HG02642 (cell line): ENCODE measurements at regions not wholly inside any gene's neighbourhood (a gene's known extent, or its start where the extent isn't known, plus 50 kb on each side); places are given as distances from the start of the nearest gene placed in this dataset.
"Not testable (repeated sequence)": the region's sequence is repeated elsewhere in the genome, so short reads cannot be mapped to it uniquely, and the experiment has no call there.

ENCODE experiments used
- ATAC-seq: cut with Tn5 transposase; IDR thresholded peaks from one replicate; pipeline ENCODE4 v1.9.1; 2021; ENCODE audit warnings: mild to moderate bottlenecking; ENCODE audit not compliant: unreplicated experiment, poor library complexity

- ATAC-seq = no peak
Measured at GRCh38 chr2:220695397-220696279, 876.5 kb downstream of the EPHA4 start.

DNA sequence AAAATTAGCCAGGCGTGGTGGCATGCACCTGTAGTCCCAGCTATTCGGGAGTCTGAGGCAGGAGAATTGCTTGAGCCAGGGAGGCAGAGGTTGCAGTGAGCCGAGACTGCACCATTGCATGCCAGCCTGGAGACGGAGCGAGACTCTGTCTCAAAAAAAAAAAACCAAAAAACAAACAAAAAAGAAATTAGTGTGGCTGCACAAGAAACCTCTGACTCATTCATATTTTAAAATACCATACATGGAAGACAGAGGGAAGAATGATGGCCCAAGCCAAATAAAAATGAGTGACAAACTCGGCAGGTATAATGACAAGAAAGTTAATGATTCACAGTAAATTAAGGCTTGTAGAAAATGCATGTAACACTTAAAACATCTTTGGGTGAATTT, 875.8 kb downstream of the EPHA4 start:
- ATAC-seq = no peak

DNA sequence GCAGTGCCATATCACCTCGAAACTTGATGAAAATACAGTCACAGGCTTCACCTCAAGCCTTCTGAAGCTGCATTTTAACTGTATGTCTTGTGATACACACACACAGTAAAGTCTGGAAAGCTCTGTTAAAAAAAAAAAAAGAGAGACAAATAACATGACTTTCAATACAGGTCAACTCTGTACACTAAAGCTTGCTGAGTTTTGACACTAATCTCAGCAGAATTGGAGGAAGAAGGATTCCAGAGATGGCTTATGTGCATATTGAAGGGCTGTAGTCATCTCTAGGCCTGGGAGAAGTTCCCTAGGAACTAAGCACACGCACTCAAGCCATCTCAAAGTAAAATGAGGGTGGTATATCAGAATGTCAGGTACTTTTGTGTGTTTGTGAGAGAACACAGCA, 875.1 kb downstream of the EPHA4 start:
- no peak for ATAC-seq

GRCh38 chr2:220701115-220701514, 871.0 kb downstream of the EPHA4 start:
- no peak for ATAC-seq

DNA sequence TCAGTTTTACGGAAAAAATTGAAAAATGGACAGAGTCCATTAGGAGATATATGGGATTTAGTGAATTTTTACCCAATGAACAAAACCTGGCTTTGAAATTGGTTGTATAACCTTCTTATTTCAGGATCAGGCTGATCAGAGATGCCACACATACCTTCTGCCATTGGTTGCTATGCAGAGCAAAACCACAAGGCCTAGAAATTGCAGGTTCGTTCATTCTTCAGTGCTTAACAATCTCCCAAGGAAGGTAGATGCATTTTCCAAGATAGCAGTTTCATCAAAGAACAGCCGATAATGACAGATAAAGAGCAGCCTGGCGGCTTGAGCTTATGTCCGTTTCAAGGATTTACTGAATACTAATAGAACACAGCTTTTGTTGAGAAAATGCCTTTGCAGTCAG, 868.8 kb downstream of the EPHA4 start:
- no peak for ATAC-seq

GRCh38 chr2:220704081-220704480, 868.0 kb downstream of the EPHA4 start:
- ATAC-seq = no peak

GRCh38 chr2:220704810-220705209, 867.3 kb downstream of the EPHA4 start:
- ATAC-seq = no peak

GRCh38 chr2:220705678-220706077, 866.4 kb downstream of the EPHA4 start:
- ATAC-seq = no peak

DNA sequence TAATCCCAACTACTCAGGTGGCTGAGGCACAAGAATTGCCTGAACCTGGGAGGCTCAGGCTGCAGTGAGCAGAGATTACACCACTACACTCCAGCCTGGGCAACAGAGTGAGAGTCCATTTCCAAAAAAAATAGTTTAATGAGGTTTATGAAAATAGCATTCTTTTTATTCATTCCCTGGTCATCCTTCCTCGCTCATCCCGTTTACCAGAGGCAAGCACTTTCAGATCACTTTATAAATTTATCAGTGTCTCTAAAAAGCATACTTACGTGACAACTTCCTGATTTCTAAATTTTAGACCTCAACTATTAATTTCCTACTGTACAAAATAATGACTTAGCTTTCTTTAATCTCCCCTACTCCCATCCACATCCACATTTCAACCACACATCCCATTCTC, 864.8 kb downstream of the EPHA4 start:
- ATAC-seq = no peak

DNA sequence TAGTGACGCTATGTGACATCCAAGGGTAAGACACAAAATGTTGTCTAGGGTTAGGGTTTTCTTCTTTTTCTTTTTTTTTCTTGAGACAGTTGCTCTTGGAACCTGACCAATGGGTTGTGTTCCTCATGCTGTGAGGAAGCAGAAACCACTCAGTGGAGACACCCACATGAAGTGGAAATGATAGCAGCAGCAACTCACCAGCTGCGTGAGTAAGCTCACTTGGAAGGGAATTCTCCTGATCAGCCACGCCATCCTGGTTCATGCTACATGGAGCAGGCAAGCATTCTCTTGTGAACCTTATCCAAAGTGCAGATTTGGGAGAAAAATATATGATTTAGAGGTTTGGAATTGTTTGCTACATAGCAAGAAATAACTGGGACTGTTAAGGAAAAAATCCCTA, 863.7 kb downstream of the EPHA4 start:
- no peak for ATAC-seq

DNA sequence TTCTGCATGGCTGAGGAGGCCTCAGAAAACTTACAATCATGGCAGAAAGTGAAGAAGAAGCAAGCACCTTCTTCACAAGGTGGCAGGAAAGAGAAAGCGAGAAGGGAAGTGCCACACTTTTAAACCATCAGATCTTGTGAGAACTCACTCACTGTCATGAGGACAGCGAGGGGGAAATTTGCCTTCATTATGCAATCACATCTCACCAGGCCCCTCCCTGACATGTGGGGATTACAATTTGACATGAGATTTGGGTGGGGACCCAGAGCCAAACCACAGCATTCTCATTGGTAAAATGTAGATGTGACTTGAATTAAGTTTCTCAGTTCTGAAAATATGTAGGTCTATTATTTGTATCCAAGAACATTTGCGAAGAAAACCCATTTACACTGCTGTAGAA, 854.8 kb downstream of the EPHA4 start:
- no peak for ATAC-seq

DNA sequence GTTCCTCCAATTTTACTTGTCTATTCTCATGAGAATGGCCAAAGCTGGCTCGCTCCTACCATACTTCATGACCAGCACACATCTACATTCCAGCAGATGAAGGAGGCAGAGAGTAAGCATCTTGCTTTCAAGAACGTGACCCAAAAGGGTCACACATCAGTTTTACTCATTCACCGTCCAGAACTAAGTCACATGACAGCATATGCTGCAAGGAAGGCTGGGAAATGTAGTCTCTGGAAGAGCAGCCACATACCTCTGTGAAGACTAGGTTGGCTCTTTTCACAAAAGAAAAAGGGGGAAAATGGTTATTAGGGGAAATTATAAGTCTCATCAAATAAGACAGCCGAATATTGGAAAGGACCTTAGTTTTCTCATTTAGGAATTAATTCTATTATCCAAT, 835.3 kb downstream of the EPHA4 start:
- ATAC-seq = no peak

- ATAC-seq = no peak
Measured at GRCh38 chr2:220743203-220743602, 828.9 kb downstream of the EPHA4 start.

DNA sequence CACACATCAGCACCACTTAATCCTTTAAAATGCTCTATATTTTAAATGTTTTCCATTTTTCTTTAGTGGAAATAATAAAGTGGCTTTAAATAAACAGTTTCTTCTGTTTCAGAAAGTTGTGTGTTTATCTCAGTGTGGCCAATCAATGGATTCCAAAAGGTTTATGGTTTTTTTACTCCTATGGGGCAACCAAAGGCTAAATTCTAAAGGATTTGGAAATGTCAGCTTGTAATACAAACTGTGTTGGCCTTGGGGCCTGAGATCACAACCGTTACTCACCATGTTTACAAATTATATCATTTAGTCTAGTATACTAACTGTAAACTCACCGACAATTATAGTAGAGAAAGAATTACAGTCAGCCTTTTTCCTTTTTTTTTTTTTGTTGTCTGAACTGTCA, 827.2 kb downstream of the EPHA4 start:
- no peak for ATAC-seq

DNA sequence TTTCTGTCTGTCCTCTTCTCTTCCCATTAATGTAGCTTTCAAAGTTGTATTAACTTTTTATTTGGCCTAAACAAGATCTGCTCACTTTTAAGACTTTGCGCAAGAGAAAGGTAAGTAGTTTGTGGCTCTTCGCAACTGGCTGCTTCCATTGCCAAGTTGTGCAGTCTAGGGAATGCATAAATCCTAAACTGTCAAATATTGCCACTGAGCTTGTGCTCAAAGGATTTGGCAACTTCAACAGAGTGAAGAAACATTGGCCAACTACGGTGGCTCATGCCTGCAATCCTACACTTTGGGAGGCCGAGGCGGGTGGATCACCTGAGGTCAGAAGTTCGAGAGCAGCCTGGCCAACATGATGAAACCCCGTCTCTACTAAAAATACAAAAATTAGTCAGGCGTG, 826.4 kb downstream of the EPHA4 start:
- no peak for ATAC-seq

DNA sequence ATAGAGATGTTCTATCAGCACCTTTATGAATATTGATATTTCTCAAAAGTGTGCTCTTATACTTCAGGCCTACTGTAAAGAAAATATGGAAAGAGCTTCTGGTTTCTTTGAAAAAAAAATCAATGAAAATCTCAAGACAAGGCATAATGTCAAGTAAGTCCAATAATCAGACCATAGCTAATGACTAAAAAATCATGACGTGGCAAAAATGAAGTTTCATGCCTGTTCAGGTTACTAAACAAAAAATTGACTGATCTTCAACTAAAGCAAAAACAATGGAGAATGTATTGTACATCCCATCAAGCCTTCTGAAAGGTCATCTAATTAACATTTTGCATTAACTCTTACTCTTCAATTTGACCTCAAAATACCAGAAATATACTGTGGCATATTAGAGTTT, 824.4 kb downstream of the EPHA4 start:
- no peak for ATAC-seq

GRCh38 chr2:220748875-220749479, 823.1 kb downstream of the EPHA4 start:
- ATAC-seq = no peak

GRCh38 chr2:220753486-220753885, 818.6 kb downstream of the EPHA4 start:
- no peak for ATAC-seq

DNA sequence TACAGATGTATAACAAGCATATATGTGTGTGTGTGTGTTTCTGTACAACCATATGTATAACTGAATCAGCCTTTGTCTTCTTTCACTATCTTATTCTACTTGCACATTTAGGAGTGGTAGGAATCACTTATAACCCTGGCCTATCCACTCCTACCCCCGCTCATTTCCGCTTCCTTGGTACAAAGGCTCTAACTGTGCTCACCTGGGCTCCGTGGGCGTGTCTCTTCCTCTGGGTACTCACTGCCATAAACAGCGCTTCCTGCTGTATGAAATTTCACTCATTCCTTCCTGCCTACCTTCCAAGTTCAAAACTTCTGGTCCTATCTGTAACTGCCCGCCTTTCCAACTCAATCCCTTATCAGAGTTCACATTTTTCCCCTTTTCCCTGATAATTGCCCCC, 815.5 kb downstream of the EPHA4 start:
- ATAC-seq = no peak

- ATAC-seq = not testable (repeated sequence)
Measured at GRCh38 chr2:220758376-220758775, 813.7 kb downstream of the EPHA4 start.

GRCh38 chr2:220764171-220764570, 807.9 kb downstream of the EPHA4 start:
- no peak for ATAC-seq
